ENCODE measurements at regions not wholly inside any gene's neighbourhood (a gene's known extent, or its start where the extent isn't known, plus 50 kb on each side); places are given as distances from the start of the nearest gene placed in this dataset.

DNA sequence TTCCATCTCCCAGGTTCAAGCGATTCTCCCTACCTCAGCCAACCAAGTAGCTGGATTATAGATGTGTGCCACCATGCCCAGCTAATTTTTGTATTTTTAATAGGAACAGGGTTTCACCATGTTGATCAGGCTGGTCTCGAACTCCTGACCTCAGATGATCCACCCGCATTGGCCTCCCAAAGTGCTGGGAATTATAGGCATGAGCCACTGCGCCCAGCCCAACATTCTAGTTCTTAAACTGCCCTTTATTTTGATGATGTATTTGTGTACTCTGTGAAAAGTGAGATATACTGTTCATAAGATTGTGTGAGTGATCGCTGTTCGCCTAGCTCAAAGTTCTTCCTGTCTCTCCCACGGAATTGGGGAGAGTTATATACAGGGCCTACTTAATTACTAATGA lies 93.1 kb downstream of the HFE start:
- Histone ChIP-seq H3K36me3 (no peaks in the 10 kb centered on the region), H3K27ac (no peak overlapping the region), H3K4me3 (no peak overlapping the region), H3K4me1 (peaks cover 0 to 25% (median 6%) of the 10 kb centered on the region in 12 donors), H3K9me3 (no peaks in the 10 kb centered on the region), H3K27me3 (no peaks in the 10 kb centered on the region)
- TF ChIP-seq CTCF (IDR thresholded peaks at IDR 0.05) (no peak), POLR2A (IDR thresholded peaks at IDR 0.05) (no peak)
- intact Hi-C loops (cut with DNase I), result loop anchor here in 1 of 10 donors (10.0 kb wide), 1 partner anchor 104 kb away; a partner anchor contains a TSS
- ATAC-seq (no peak), DNase-seq (no peak)
- WGBS, 4 donors, result 91 to 97% (median 94%) methylated on average over 7 of the region's 7 CpGs

DNA sequence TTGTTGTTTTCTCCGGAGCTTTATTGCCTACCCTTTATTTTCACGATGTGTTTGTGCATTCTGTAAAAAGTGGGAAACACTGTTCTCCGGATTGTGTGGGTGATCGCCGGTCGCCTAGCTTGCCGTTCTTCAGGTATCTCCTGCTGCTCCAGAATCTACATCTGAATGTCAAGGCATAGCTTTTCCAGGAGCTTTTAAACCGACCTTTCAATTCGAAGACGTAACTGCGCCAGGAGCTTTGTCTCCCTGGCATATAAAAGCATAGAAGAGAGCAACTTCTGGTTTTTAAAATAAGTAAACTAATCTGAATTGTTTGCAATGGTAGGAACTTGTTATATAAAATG lies 96.0 kb downstream of the HFE start:
- Histone ChIP-seq H3K27me3 (no peaks in the 10 kb centered on the region), H3K9me3 (no peaks in the 10 kb centered on the region), H3K4me1 (peaks cover 0 to 29% (median 8%) of the 10 kb centered on the region in 12 donors), H3K36me3 (no peaks in the 10 kb centered on the region), H3K27ac (peak overlapping the region in 11 of 12 donors; percentile 66 to 89 (median 80)), H3K4me3 (peak overlapping the region; percentile 25 to 71 (median 56))
- WGBS, 4 donors, result 1 to 6% (median 3%) methylated on average over 11 of the region's 11 CpGs
- DNase-seq (no peak), ATAC-seq (peak; percentile 9 to 33 (median 21))
- intact Hi-C loops (cut with DNase I), result loop anchor here in 1 of 10 donors (10.0 kb wide), 1 partner anchor 102 kb away; a partner anchor contains a TSS
- TF ChIP-seq CTCF (IDR thresholded peaks at IDR 0.05) (no peak), POLR2A (IDR thresholded peaks at IDR 0.05) (no peak)

DNA sequence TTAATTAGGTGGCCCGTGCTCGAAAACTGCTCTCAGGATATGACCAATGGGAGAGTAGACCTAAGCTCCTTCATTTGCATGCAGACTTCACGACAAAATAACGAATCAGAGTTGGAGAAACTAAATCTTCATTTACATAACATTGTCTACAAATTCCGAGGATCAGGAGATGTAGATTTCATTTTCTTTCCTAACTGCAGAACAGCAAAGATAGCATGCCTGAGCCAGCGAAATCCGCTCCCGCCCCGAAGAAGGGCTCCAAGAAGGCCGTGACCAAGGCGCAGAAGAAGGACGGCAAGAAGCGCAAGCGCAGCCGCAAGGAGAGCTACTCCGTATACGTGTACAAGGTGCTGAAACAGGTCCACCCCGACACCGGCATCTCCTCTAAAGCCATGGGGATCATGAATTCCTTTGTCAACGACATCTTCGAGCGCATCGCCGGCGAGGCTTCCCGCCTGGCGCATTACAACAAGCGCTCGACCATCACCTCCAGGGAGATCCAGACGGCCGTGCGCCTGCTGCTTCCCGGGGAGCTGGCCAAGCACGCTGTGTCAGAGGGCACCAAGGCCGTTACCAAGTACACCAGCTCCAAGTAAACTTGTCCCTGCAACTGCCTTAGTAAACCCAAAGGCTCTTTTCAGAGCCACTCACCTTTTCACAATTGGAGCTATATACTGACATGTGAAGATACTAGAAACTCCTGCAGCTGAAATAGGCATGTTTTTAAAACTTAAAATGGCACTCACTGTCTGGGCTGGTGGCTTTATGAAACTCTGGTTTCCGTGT lies 96.5 kb downstream of the HFE start:
- Histone ChIP-seq H3K9me3 (no peaks in the 10 kb centered on the region), H3K4me3 (peak overlapping the region; percentile 25 to 71 (median 56)), H3K27ac (peak overlapping the region in 11 of 12 donors; percentile 66 to 89 (median 80)), H3K27me3 (no peaks in the 10 kb centered on the region), H3K4me1 (peaks cover 0 to 30% (median 10%) of the 10 kb centered on the region in 12 donors), H3K36me3 (no peaks in the 10 kb centered on the region)
- peak; percentile 91 to 95 (median 95) for ATAC-seq
- intact Hi-C loops (cut with DNase I), result loop anchor here in 1 of 10 donors (10.0 kb wide), 1 partner anchor 101 kb away; a partner anchor contains a TSS
- TF ChIP-seq CTCF (IDR thresholded peaks at IDR 0.05) (no peak), POLR2A (IDR thresholded peaks at IDR 0.05) (peak in 1 of 2 donors; percentile 96)
- WGBS, 4 donors, result 0 to 1% (median 1%) methylated on average over 32 to 36 of the region's 36 CpGs
- DNase-seq, result peak; percentile 41 to 71 (median 65)

GRCh38 chr6:26184367-26184891 lies 97.2 kb downstream of the HFE start:
- peak overlapping the region in 11 of 12 donors; percentile 34 to 71 (median 56) for H3K4me3 ChIP-seq
- WGBS, 4 donors, result 49 to 58% (median 55%) methylated on average over 10 of the region's 10 CpGs
- H3K36me3 ChIP-seq, result no peaks in the 10 kb centered on the region
- no peak for TF ChIP-seq CTCF (IDR thresholded peaks at IDR 0.05)
- TF ChIP-seq POLR2A (IDR thresholded peaks at IDR 0.05), result no peak
- DNase-seq (no peak), ATAC-seq (no peak)
- peaks cover 0 to 34% (median 10%) of the 10 kb centered on the region in 12 donors for H3K4me1 ChIP-seq
- H3K27ac ChIP-seq, result peak overlapping the region in 11 of 12 donors; percentile 66 to 89 (median 80)
- intact Hi-C loops (cut with DNase I), result loop anchor here in 1 of 10 donors (10.0 kb wide), 1 partner anchor 100 kb away; a partner anchor contains a TSS
- no peaks in the 10 kb centered on the region for H3K27me3 ChIP-seq
- H3K9me3 ChIP-seq, result no peaks in the 10 kb centered on the region
